GM12865 (cell line): ENCODE measurements at regions not wholly inside any gene's neighbourhood (a gene's known extent, or its start where the extent isn't known, plus 50 kb on each side); places are given as distances from the start of the nearest gene placed in this dataset.

Source experiments
- DNase-seq: peaks from one replicate; pipeline ENCODE4 v3.0.0; 2010; ENCODE audit warnings: low read depth
- H3K4me3 ChIP-seq: 2 replicates; pipeline ENCODE4 v1.5.1; 2011; ENCODE audit warnings: mild to moderate bottlenecking, low read depth, low read length, control low read depth
- CTCF ChIP-seq: IDR thresholded peaks from 2 replicates; pipeline ENCODE4 v1.5.1; 2011; ENCODE audit warnings: low read length, control low read depth, low read depth, inconsistent platforms; ENCODE audit not compliant: insufficient read depth; ENCODE audit errors: missing control alignments

- no peak for TF ChIP-seq CTCF
- no peak for DNase-seq
- no peak overlapping the region for H3K4me3 ChIP-seq
These were observed 387.6 kb upstream of the DPH6 start for GRCh38 chr15:35933531-35933930.

- no peak overlapping the region for H3K4me3 ChIP-seq
- no peak for TF ChIP-seq CTCF
- DNase-seq: no peak
These were observed 388.6 kb upstream of the DPH6 start for GRCh38 chr15:35934383-35935049.

GRCh38 chr15:35936284-35936683 is 390.3 kb upstream of the DPH6 start:
- H3K4me3 ChIP-seq: no peak overlapping the region
- no peak for TF ChIP-seq CTCF
- no peak for DNase-seq

GRCh38 chr15:35937380-35937779 is 391.4 kb upstream of the DPH6 start:
- no peak overlapping the region for H3K4me3 ChIP-seq
- no peak for DNase-seq
- no peak for TF ChIP-seq CTCF

- no peak for DNase-seq
- no peak overlapping the region for H3K4me3 ChIP-seq
- TF ChIP-seq CTCF: no peak
These were observed 399.1 kb upstream of the DPH6 start for GRCh38 chr15:35944945-35945585.

GRCh38 chr15:35953424-35953823 is 407.5 kb upstream of the DPH6 start:
- no peak for DNase-seq
- no peak overlapping the region for H3K4me3 ChIP-seq
- TF ChIP-seq CTCF: no peak

- no peak for DNase-seq
- H3K4me3 ChIP-seq: no peak overlapping the region
- no peak for TF ChIP-seq CTCF
These were observed 410.1 kb upstream of the DPH6 start for GRCh38 chr15:35956056-35956455.
